Activated T-helper 2 cell treated with anti-CD3 and anti-CD28 coated beads, Interferon-gamma antibody, Interleukin-2, Interleukin-4, amounts not matched to agents 10 μg/mL and 5 μg/mL and 100 μg/mL, durations not matched to agents 14 hours and 24 hours and 36 hours (primary cell): ENCODE measurements at regions not wholly inside any gene's neighbourhood (a gene's known extent, or its start where the extent isn't known, plus 50 kb on each side); places are given as distances from the start of the nearest gene placed in this dataset.

ENCODE experiments used
- DNase-seq: peaks from one replicate; pipeline ENCODE4 v3.0.0; 2021; ENCODE audit warnings: low spot score
- H3K27ac Mint-ChIP-seq: one replicate; pipeline ENCODE4 v1.8.0; 2021; ENCODE audit warnings: mixed read lengths
- H3K27me3 Mint-ChIP-seq: one replicate; pipeline ENCODE4 v1.8.0; 2021; ENCODE audit warnings: low read depth, mixed read lengths
- H3K36me3 Mint-ChIP-seq: one replicate; pipeline ENCODE4 v1.8.0; 2021; ENCODE audit warnings: low read depth, mixed read lengths
- H3K4me1 Mint-ChIP-seq: one replicate; pipeline ENCODE4 v1.8.0; 2021; ENCODE audit warnings: low read depth, mixed read lengths
- H3K4me3 Mint-ChIP-seq: one replicate; pipeline ENCODE4 v1.8.0; 2021; ENCODE audit warnings: low read depth, mild to moderate bottlenecking, moderate library complexity, mixed read lengths
- H3K9me3 Mint-ChIP-seq: one replicate; pipeline ENCODE4 v1.8.0; 2021; ENCODE audit warnings: mixed read lengths
- intact Hi-C: fragments of 100-400 bp; cut with micrococcal nuclease; formaldehyde crosslinking; loops from one replicate; pipeline ENCODE4 v1.15.1; 2023

DNA sequence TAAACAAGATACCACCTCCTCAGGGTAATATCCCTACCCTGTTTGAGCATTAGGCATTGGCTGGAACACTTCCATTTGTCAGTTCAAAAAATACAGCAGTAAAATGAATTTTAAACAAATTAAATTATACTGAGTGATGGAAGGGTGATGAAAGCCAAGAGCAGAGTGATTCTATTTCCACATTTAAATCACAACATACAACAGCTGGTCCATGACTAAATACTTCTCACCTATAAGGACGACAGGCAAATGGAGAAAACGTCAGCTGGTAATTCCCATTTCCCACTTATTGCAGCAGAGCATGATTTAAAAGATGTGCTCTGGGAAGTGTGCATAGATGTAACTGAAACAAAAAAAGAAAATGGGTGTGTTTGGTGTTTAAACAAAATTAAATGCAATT lies 543.6 kb upstream of the DAB2 start:
- peaks cover 8% of the 10 kb centered on the region for H3K27me3 Mint-ChIP-seq
- intact Hi-C loops: no loop called here
- no peak overlapping the region for H3K27ac Mint-ChIP-seq
- no peak for DNase-seq
- H3K36me3 Mint-ChIP-seq: no peaks in the 10 kb centered on the region
- no peaks in the 10 kb centered on the region for H3K9me3 Mint-ChIP-seq
- no peaks in the 10 kb centered on the region for H3K4me1 Mint-ChIP-seq
- no peak overlapping the region for H3K4me3 Mint-ChIP-seq

DNA sequence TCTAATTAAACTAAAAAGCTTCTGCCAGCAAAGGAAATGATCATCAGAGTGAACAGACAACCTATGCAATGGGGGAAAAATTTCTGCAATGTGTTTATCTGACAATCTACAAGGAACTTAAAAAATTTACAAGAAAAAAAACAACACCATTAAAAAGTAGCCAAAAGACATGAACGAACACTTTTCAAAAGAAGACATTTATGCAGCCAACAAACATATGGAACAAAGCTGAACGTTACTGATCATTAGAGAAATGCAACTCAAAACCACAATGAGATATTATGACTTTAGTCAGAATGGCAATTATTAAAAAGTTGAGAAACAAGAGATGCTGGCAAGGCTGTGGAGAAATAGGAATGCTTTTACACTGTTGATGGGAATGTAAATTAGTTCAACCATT lies 530.4 kb upstream of the DAB2 start:
- H3K27ac Mint-ChIP-seq: no peak overlapping the region
- DNase-seq: no peak
- H3K4me3 Mint-ChIP-seq: no peak overlapping the region
- H3K9me3 Mint-ChIP-seq: peaks cover 23% of the 10 kb centered on the region
- intact Hi-C loops: no loop called here
- H3K27me3 Mint-ChIP-seq: no peaks in the 10 kb centered on the region
- peaks cover 4% of the 10 kb centered on the region for H3K36me3 Mint-ChIP-seq
- no peaks in the 10 kb centered on the region for H3K4me1 Mint-ChIP-seq

DNA sequence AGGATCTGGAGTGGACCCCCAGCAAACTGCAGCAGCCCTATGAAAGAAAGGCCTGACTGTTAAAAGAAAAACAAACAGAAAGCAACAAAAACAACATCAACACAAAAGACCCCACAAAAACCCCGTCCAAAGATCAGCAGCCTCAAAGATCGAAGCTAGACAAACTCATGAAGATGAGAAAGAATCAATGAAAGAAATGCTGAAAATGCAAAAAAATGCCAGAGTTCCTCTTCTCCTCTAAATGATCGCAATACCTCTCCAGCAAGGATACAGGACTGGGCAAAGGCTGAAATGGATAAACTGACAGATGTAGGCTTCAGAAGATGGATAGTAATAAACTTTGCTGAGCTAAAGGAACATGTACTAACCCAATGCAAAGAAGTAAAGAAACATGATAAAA lies 526.3 kb upstream of the DAB2 start:
- peaks cover 3% of the 10 kb centered on the region for H3K4me1 Mint-ChIP-seq
- peaks cover 4% of the 10 kb centered on the region for H3K36me3 Mint-ChIP-seq

DNA sequence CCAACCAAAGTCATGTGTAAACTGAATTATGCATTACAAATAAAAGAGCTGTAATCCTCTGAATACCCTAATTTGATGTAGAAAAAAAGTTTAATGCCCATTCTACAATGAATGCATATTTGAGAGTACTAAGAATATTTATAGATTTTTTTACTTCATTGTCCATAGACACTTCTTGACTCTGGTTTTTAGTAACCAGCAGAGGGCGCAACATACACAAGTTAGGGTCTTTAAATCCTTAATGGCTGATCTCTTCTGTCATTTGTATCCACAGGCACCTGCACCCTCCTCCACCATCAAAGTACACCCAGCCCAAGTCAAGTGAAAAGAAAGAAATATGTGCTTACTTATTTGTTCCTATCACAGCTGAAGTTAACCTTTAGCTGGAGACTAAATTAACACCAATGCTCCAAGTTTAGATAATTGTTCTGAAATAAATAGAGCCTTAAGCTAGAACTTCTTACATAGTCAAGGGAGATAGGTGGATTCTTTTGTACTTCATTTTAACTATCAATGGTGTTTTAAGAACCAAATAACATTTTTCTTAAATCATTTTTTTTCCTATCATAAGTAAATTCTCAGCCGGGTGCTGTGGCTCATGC lies 524.2 kb upstream of the DAB2 start:
- no peak overlapping the region for H3K4me3 Mint-ChIP-seq
- peaks cover under 1% of the 10 kb centered on the region for H3K36me3 Mint-ChIP-seq
- peaks cover 18% of the 10 kb centered on the region for H3K9me3 Mint-ChIP-seq
- H3K27me3 Mint-ChIP-seq: no peaks in the 10 kb centered on the region
- DNase-seq: peak; percentile 33
- no peak overlapping the region for H3K27ac Mint-ChIP-seq
- peaks cover 3% of the 10 kb centered on the region for H3K4me1 Mint-ChIP-seq
- intact Hi-C loops: loop anchor here (1.0 to 10.0 kb wide), 8 partner anchors 234 to 926 kb away; no protein-coding TSS in a partner anchor

More for the DNA sequence above, 526.3 kb upstream of the DAB2 start:
- peaks cover 23% of the 10 kb centered on the region for H3K9me3 Mint-ChIP-seq
- DNase-seq: no peak
- H3K27ac Mint-ChIP-seq: no peak overlapping the region
- no peaks in the 10 kb centered on the region for H3K27me3 Mint-ChIP-seq
- no peak overlapping the region for H3K4me3 Mint-ChIP-seq
- intact Hi-C loops: no loop called here

DNA sequence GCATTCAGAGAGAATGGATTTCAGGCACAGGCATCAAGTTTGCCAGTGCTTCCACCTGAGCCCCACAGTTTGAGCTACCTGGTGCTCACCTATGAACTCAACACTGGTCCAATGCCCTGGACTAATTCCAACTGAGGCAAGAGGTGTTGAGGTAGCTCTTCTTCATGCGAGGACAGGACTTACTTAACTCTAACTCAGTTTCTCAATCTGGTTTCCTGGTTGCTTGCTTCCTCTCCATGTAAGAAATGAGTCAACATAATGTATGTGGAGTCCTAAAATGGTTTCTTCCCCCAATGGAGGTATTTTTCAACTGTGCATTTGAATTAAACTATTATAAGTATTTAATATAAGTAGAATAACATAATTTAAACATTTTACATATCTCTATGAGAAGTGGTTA lies 523.6 kb upstream of the DAB2 start:
- no peak overlapping the region for H3K27ac Mint-ChIP-seq
- H3K4me3 Mint-ChIP-seq: no peak overlapping the region
- no peaks in the 10 kb centered on the region for H3K27me3 Mint-ChIP-seq
- no peak for DNase-seq
- H3K9me3 Mint-ChIP-seq: peaks cover 18% of the 10 kb centered on the region
- intact Hi-C loops: loop anchor here (5.0 to 10.0 kb wide), 5 partner anchors 234 to 926 kb away; no protein-coding TSS in a partner anchor
- no peaks in the 10 kb centered on the region for H3K36me3 Mint-ChIP-seq
- peaks cover 3% of the 10 kb centered on the region for H3K4me1 Mint-ChIP-seq

DNA sequence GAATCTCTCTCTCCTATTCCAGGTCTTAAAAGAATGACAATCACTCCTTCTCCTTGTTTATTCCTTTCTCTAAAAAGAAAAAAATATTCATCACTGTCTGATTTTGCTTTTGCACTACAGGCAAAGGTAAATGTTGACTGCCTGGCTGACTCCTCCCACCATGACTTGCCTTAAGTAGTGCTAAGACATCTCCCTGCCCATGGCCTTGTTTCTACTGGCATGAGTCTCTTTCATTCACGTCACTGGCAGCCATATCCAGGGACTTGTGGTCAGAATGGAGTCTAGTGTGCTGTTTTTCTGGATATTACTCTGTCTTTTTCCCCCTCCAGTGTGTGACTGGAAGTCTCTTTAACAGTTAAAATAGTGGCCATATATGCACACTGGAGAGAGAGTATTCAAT lies 522.9 kb upstream of the DAB2 start:
- H3K9me3 Mint-ChIP-seq: peaks cover 15% of the 10 kb centered on the region
- intact Hi-C loops: loop anchor here (5.0 to 10.0 kb wide), 5 partner anchors 233 to 927 kb away; no protein-coding TSS in a partner anchor
- no peaks in the 10 kb centered on the region for H3K27me3 Mint-ChIP-seq
- DNase-seq: no peak
- H3K4me1 Mint-ChIP-seq: peaks cover 3% of the 10 kb centered on the region
- H3K36me3 Mint-ChIP-seq: no peaks in the 10 kb centered on the region
- H3K4me3 Mint-ChIP-seq: no peak overlapping the region
- H3K27ac Mint-ChIP-seq: no peak overlapping the region

DNA sequence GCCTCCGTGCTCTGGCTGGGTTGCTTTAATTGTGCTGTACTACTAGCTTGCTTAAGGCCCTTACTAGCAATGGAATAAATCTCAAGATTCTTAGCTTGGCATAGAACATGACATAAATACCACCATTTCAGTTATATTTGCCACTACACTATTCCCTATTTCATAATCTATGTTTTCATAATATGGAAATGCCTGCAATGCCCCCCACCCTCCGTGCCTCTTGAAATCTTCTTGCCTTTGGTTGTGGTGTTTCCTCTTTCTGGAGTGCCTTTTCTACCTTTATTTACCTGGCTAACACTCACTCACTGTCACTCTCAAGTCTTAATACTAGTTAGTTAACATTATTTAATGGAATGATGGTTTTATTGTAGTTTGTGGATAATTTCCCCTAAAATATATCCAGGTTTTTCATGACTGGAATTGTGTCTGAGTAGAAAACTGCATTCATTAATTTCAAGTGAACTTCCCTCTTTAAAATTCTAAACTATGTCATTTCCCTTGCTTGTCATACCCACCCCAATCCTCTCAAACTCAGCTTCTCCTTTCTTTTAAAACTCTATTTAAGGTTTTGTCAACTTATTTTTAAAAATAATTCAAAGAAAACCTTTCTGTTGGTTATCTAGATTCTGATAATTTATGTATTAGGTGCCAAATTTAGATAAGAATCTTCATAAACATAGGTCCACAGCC lies 521.7 kb upstream of the DAB2 start:
- Mint-ChIP-seq H3K27ac (no peak overlapping the region), H3K9me3 (peaks cover 6% of the 10 kb centered on the region), H3K36me3 (no peaks in the 10 kb centered on the region), H3K4me1 (peaks cover 3% of the 10 kb centered on the region), H3K4me3 (no peak overlapping the region), H3K27me3 (no peaks in the 10 kb centered on the region)
- no peak for DNase-seq
- intact Hi-C loops: loop anchor here (5.0 to 10.0 kb wide), 5 partner anchors 232 to 928 kb away; no protein-coding TSS in a partner anchor

DNA sequence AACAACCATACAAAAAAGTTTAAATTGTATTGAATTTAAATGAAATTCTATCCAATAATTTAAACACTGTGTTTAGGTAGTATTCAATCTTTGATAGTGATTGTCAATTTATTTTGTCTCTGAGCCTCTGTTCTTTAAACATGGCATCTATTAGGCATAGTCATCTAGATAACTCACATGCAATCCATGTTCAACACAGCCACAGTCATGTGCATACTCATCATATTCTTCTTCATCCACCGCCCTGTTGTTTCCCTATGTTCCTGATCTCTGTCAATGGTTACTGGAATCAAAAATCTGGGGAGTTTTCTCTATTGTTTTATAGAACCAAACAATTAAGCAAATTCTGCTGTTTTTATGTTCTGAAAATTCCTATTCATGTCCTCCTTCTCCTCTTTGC lies 521.1 kb upstream of the DAB2 start:
- no peak overlapping the region for H3K27ac Mint-ChIP-seq
- peaks cover under 1% of the 10 kb centered on the region for H3K9me3 Mint-ChIP-seq
- DNase-seq: no peak
- no peaks in the 10 kb centered on the region for H3K27me3 Mint-ChIP-seq
- intact Hi-C loops: loop anchor here (5.0 to 10.0 kb wide), 5 partner anchors 231 to 929 kb away; no protein-coding TSS in a partner anchor
- no peaks in the 10 kb centered on the region for H3K36me3 Mint-ChIP-seq
- peaks cover 3% of the 10 kb centered on the region for H3K4me1 Mint-ChIP-seq
- no peak overlapping the region for H3K4me3 Mint-ChIP-seq

DNA sequence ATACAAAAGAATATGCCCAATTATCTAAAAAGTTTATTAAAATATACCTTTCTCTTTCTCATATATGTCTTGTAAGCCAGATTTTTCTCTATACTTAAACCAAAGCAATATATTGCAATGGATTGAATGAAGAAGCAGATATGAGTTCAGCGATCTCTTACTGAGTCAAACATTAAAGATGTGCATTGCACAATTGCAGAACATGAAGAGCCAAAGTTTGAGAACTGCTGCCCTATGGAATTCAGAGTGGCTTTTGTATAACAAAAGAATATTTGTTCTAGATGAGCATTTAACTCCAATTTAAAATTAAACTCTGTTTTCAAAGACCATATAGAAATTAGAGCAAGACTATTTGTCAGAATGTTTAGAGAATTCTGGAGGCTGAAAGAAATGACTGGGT lies 519.0 kb upstream of the DAB2 start:
- no peaks in the 10 kb centered on the region for H3K9me3 Mint-ChIP-seq
- H3K27ac Mint-ChIP-seq: no peak overlapping the region
- intact Hi-C loops: loop anchor here (10.0 kb wide), 3 partner anchors 229 to 931 kb away; no protein-coding TSS in a partner anchor
- H3K27me3 Mint-ChIP-seq: no peaks in the 10 kb centered on the region
- no peaks in the 10 kb centered on the region for H3K36me3 Mint-ChIP-seq
- no peaks in the 10 kb centered on the region for H3K4me1 Mint-ChIP-seq
- DNase-seq: no peak
- no peak overlapping the region for H3K4me3 Mint-ChIP-seq

DNA sequence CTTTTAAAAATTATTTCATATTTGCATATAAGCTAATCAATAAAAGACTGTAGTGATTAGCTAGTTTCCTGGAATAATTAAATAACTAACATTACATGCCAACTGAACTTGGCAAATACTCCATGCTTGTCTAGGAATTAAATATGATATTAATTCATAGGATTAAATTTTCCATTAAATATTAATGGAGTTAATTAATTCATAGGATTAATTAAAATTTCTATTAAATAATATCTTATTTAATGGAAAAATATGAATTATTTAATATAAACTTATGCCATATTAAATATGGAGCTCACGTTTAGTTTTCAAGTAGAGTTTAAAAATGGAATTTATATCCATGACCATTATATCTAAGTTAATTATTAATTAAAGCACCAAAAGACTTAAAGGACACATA lies 517.8 kb upstream of the DAB2 start:
- H3K27ac Mint-ChIP-seq: no peak overlapping the region
- intact Hi-C loops: loop anchor here (10.0 kb wide), 3 partner anchors 228 to 932 kb away; no protein-coding TSS in a partner anchor
- H3K36me3 Mint-ChIP-seq: no peaks in the 10 kb centered on the region
- H3K4me3 Mint-ChIP-seq: no peak overlapping the region
- no peaks in the 10 kb centered on the region for H3K9me3 Mint-ChIP-seq
- no peaks in the 10 kb centered on the region for H3K4me1 Mint-ChIP-seq
- DNase-seq: no peak
- H3K27me3 Mint-ChIP-seq: no peaks in the 10 kb centered on the region

DNA sequence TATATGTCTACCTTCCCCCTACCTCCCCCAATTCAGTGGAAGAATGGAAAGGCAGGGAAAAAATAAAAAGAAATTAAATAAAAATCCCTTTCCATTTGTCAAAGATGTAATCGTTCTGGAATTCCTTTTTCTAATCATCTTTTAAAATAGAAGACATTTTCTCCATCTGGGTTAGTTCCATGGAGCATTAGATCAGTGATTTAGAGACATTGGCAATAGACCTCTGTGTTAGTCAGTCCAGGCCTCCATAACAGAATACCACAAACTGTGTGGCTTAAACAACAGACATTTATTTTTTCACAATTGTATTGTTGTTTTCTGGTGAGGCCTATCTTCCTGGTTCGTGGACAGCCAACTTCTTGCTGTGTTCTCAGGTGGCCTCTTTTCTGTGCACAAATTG lies 516.6 kb upstream of the DAB2 start:
- no peaks in the 10 kb centered on the region for H3K27me3 Mint-ChIP-seq
- intact Hi-C loops: loop anchor here (10.0 kb wide), 3 partner anchors 227 to 933 kb away; no protein-coding TSS in a partner anchor
- DNase-seq: no peak
- no peak overlapping the region for H3K4me3 Mint-ChIP-seq
- no peaks in the 10 kb centered on the region for H3K4me1 Mint-ChIP-seq
- H3K36me3 Mint-ChIP-seq: no peaks in the 10 kb centered on the region
- no peaks in the 10 kb centered on the region for H3K9me3 Mint-ChIP-seq
- no peak overlapping the region for H3K27ac Mint-ChIP-seq

DNA sequence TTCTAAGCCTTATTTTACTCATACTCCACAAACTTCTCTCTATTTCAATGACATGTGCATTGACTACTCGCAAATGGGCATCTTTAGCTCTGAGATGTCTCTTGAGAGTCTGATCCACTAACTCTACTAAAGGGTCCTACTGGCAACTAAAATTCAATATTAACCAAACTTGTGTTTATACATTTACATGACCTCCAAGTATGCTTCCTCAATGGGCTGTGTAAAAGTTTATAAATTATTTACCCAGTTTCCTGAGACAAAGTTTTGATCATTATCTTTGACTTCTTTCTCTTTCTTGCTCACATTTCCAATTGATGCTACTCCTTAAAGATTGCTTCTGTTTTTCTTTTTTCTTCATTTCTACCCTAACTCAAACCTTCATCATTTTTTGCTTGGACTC lies 510.1 kb upstream of the DAB2 start:
- DNase-seq: no peak
- intact Hi-C loops: no loop called here
- Mint-ChIP-seq H3K9me3 (peaks cover 3% of the 10 kb centered on the region), H3K4me1 (peaks cover 10% of the 10 kb centered on the region), H3K27ac (no peak overlapping the region), H3K4me3 (no peak overlapping the region), H3K27me3 (no peaks in the 10 kb centered on the region), H3K36me3 (no peaks in the 10 kb centered on the region)

DNA sequence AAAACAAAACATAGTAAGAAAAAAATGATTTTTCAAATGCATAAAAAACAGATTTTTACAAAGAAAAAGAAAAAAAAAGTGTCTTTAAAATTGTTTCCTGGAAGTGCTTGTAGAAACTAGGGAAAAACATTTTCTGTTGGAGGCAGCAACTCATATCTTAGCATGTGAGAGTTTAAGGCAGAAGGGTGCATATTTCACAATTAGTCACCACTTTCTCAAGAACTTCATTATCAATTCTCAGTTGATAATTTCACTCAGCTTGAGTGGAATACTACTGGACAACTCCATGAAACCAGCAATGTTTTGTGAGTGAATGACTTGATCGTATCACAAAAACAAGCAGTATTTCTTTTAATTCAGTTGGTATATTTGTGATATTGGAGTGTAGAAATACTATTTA lies 508.3 kb upstream of the DAB2 start:
- Mint-ChIP-seq H3K9me3 (peaks cover 5% of the 10 kb centered on the region), H3K4me1 (peaks cover 10% of the 10 kb centered on the region), H3K27me3 (no peaks in the 10 kb centered on the region), H3K36me3 (no peaks in the 10 kb centered on the region), H3K4me3 (no peak overlapping the region), H3K27ac (no peak overlapping the region)
- intact Hi-C loops: no loop called here
- no peak for DNase-seq
